H9 (cell line): ENCODE measurements at regions not wholly inside any gene's neighbourhood (a gene's known extent, or its start where the extent isn't known, plus 50 kb on each side); places are given as distances from the start of the nearest gene placed in this dataset.

Experiments
- DNase-seq: peaks from one replicate; pipeline ENCODE4 v3.0.0-alpha.2; 2017
- H2AFZ ChIP-seq: one replicate; pipeline ENCODE4 v1.6.1; 2013; ENCODE audit warnings: mild to moderate bottlenecking, low read length, control low read depth, moderate library complexity
- H2AK5ac ChIP-seq: 2 replicates; pipeline ENCODE4 v1.6.1; 2013; ENCODE audit warnings: low read length, control low read depth, mixed read lengths; ENCODE audit not compliant: insufficient read length
- H2BK120ac ChIP-seq: one replicate; pipeline ENCODE4 v1.6.1; 2013; ENCODE audit warnings: low read depth, mild to moderate bottlenecking, low read length, control low read depth, inconsistent platforms; ENCODE audit not compliant: poor library complexity, severe bottlenecking
- H2BK12ac ChIP-seq: 2 replicates; pipeline ENCODE4 v1.6.1; 2013; ENCODE audit warnings: low read length, control low read depth, mixed read lengths, low read depth; ENCODE audit not compliant: insufficient read length
- H2BK15ac ChIP-seq: 2 replicates; pipeline ENCODE4 v1.6.1; 2013; ENCODE audit warnings: low read depth, low read length, control low read depth
- H2BK20ac ChIP-seq: one replicate; pipeline ENCODE4 v1.6.1; 2013; ENCODE audit warnings: low read depth, mild to moderate bottlenecking, low read length, control low read depth, inconsistent platforms; ENCODE audit not compliant: poor library complexity, severe bottlenecking
- H2BK5ac ChIP-seq: 2 replicates; pipeline ENCODE4 v1.6.1; 2013; ENCODE audit warnings: low read length, control low read depth, mixed read lengths; ENCODE audit not compliant: insufficient read length
- H3K14ac ChIP-seq: 2 replicates; pipeline ENCODE4 v1.6.1; 2013; ENCODE audit warnings: low read length, control low read depth; ENCODE audit not compliant: insufficient read depth
- H3K18ac ChIP-seq: 2 replicates; pipeline ENCODE4 v1.6.1; 2013; ENCODE audit warnings: low read depth, mild to moderate bottlenecking, mixed read lengths, low read length, control low read depth; ENCODE audit not compliant: insufficient read length
- H3K23ac ChIP-seq: 2 replicates; pipeline ENCODE4 v1.6.1; 2013; ENCODE audit warnings: low read length, control low read depth, mixed read lengths, low read depth; ENCODE audit not compliant: insufficient read length
- H3K23me2 ChIP-seq: 2 replicates; pipeline ENCODE4 v1.6.1; 2013; ENCODE audit warnings: low read depth, mild to moderate bottlenecking, mixed read lengths, low read length, control low read depth; ENCODE audit not compliant: insufficient read length, poor library complexity, severe bottlenecking
- H3K27ac ChIP-seq: 2 replicates; pipeline ENCODE4 v1.5.1; 2013; ENCODE audit warnings: low read length, control low read depth, mixed read lengths, low read depth; ENCODE audit not compliant: insufficient read length
- H3K27me3 ChIP-seq: 2 replicates; pipeline ENCODE4 v1.6.1; 2013; ENCODE audit warnings: low read length, control low read depth, inconsistent platforms; ENCODE audit not compliant: insufficient read depth
- H3K4ac ChIP-seq: 2 replicates; pipeline ENCODE4 v1.6.1; 2013; ENCODE audit warnings: low read depth, mild to moderate bottlenecking, control low read depth, inconsistent platforms, low read length, moderate library complexity
- H3K4me1 ChIP-seq: 2 replicates; pipeline ENCODE4 v1.6.1; 2013; ENCODE audit warnings: low read length, control low read depth, inconsistent platforms; ENCODE audit not compliant: insufficient read depth
- H3K4me2 ChIP-seq: 2 replicates; pipeline ENCODE4 v1.6.1; 2013; ENCODE audit warnings: low read length, control low read depth, mixed read lengths; ENCODE audit not compliant: insufficient read length, insufficient read depth
- H3K56ac ChIP-seq: 2 replicates; pipeline ENCODE4 v1.6.1; 2013; ENCODE audit warnings: low read depth, mild to moderate bottlenecking, mixed read lengths, low read length, control low read depth; ENCODE audit not compliant: insufficient read length
- H3K79me1 ChIP-seq: 2 replicates; pipeline ENCODE4 v1.6.1; 2013; ENCODE audit warnings: low read depth, mild to moderate bottlenecking, moderate library complexity, low read length, control low read depth, inconsistent platforms; ENCODE audit not compliant: insufficient read depth, poor library complexity, severe bottlenecking
- H3K79me2 ChIP-seq: 2 replicates; pipeline ENCODE4 v1.6.1; 2013; ENCODE audit warnings: low read length, control low read depth, inconsistent platforms; ENCODE audit not compliant: insufficient read depth
- H3K9ac ChIP-seq: 2 replicates; pipeline ENCODE4 v1.6.1; 2013; ENCODE audit warnings: low read length, control low read depth, mixed read lengths; ENCODE audit not compliant: insufficient read length; ENCODE audit errors: extremely low read depth
- H3K9me3 ChIP-seq: one replicate; pipeline ENCODE4 v1.6.1; 2013; ENCODE audit warnings: low read depth, low read length, inconsistent platforms; ENCODE audit not compliant: control insufficient read depth
- H3T11ph ChIP-seq: one replicate; pipeline ENCODE4 v1.6.1; 2013; ENCODE audit warnings: mild to moderate bottlenecking, low read length, control low read depth, inconsistent platforms
- H4K20me1 ChIP-seq: one replicate; pipeline ENCODE4 v1.6.1; 2013; ENCODE audit not compliant: control insufficient read depth, insufficient read length, insufficient read depth
- H4K5ac ChIP-seq: 2 replicates; pipeline ENCODE4 v1.6.1; 2013; ENCODE audit warnings: low read depth, mild to moderate bottlenecking, mixed read lengths, low read length, control low read depth; ENCODE audit not compliant: insufficient read length
- H4K8ac ChIP-seq: replicated peaks from 2 replicates; pipeline ENCODE4 v1.6.1; 2013; ENCODE audit warnings: low read length, control low read depth, mixed read lengths, low read depth; ENCODE audit not compliant: insufficient read length
- H4K91ac ChIP-seq: 2 replicates; pipeline ENCODE4 v1.6.1; 2013; ENCODE audit warnings: low read depth, mild to moderate bottlenecking, moderate library complexity, mixed read lengths, low read length, control low read depth; ENCODE audit not compliant: insufficient read length
- H3K27ac Mint-ChIP-seq, 3 experiments: 2 replicates in 2 of 3; 3 replicates in 1 of 3; pipeline ENCODE4 v1.8.0; 2020 to 2021; ENCODE audit warnings: mixed read lengths in 3 of 3, mild to moderate bottlenecking in 1 of 3, moderate library complexity in 1 of 3
- H3K27me3 Mint-ChIP-seq: 2 replicates; pipeline ENCODE4 v1.8.0; 2021; ENCODE audit warnings: low read depth, mild to moderate bottlenecking, moderate library complexity, mixed read lengths
- H3K36me3 Mint-ChIP-seq, 3 experiments: 2 replicates in 2 of 3; 3 replicates in 1 of 3; pipeline ENCODE4 v1.8.0; 2020 to 2021; ENCODE audit warnings: low read depth in 3 of 3, mixed read lengths in 3 of 3; ENCODE audit not compliant: insufficient read depth in 1 of 3
- H3K4me1 Mint-ChIP-seq, 2 experiments: 2 replicates each; pipeline ENCODE4 v1.8.0; 2020; ENCODE audit warnings: mixed read lengths in 2 of 2
- H3K4me3 Mint-ChIP-seq, 2 experiments: 2 replicates in 1 of 2; 3 replicates in 1 of 2; pipeline ENCODE4 v1.8.0; 2020 to 2021; ENCODE audit warnings: mild to moderate bottlenecking in 2 of 2, mixed read lengths in 2 of 2, moderate library complexity in 1 of 2
- H3K9me3 Mint-ChIP-seq, 2 experiments: 2 replicates in 1 of 2; 3 replicates in 1 of 2; pipeline ENCODE4 v1.8.0; 2020; ENCODE audit warnings: mild to moderate bottlenecking in 2 of 2, mixed read lengths in 2 of 2, moderate library complexity in 1 of 2
- WGBS: extraction: QIAGEN DNeasy Blood & Tissue Kit; methylation state at CpG from one replicate; pipeline ENCODE4 v1.1.7; 2013; ENCODE audit warnings: missing lambda C conversion rate, low lambda C conversion rate, mixed read lengths; ENCODE audit not compliant: insufficient read length; ENCODE audit errors: extremely low coverage; 5-methylcytosine and 5-hydroxymethylcytosine counted together
- TF ChIP-seq, protein P1 (sequence below): fragments of 200-600 bp; sonication (generic); conservative IDR thresholded peaks from 3 replicates; pipeline ENCODE4 v1.8.0; 2021; ENCODE audit warnings: antibody characterized with exemption, mild to moderate bottlenecking

- WGBS = no CpG with 5 or more reads among the region's 2 CpGs
- Mint-ChIP-seq H3K4me3 (no peak overlapping the region), H3K9me3 (peaks cover 0 to 5% of the 10 kb centered on the region in 2 experiments; a peak in 3 of 5 replicates)
Observed at GRCh38 chr15:92224843-92225242, 168.8 kb upstream of the ST8SIA2 start.

More at GRCh38 chr15:92224843-92225242, 168.8 kb upstream of the ST8SIA2 start:
- Histone ChIP-seq H3K27me3 (no peaks in the 10 kb centered on the region), H3T11ph (no peak overlapping the region), H3K79me2 (no peaks in the 10 kb centered on the region; the same call in 1 of the 2 replicates), H3K56ac (no peak overlapping the region), H3K23me2 (no peaks in the 10 kb centered on the region), H4K8ac (no peak overlapping the region), H3K27ac (no peak overlapping the region), H2BK120ac (no peak overlapping the region), H2AFZ (no peak overlapping the region), H3K23ac (no peak overlapping the region), H2AK5ac (no peak overlapping the region), H3K4me2 (no peak overlapping the region), H3K9me3 (no peaks in the 10 kb centered on the region), H3K18ac (no peak overlapping the region), H3K14ac (no peak overlapping the region), H4K91ac (no peak overlapping the region), H3K4ac (no peak overlapping the region), H2BK20ac (no peak overlapping the region), H3K79me1 (no peaks in the 10 kb centered on the region), H3K4me1 (no peaks in the 10 kb centered on the region), H2BK15ac (no peak overlapping the region), H2BK12ac (no peak overlapping the region), H2BK5ac (no peak overlapping the region), H4K20me1 (no peaks in the 10 kb centered on the region), H3K9ac (no peak overlapping the region), H4K5ac (no peak overlapping the region)
- TF ChIP-seq, protein P1, sequence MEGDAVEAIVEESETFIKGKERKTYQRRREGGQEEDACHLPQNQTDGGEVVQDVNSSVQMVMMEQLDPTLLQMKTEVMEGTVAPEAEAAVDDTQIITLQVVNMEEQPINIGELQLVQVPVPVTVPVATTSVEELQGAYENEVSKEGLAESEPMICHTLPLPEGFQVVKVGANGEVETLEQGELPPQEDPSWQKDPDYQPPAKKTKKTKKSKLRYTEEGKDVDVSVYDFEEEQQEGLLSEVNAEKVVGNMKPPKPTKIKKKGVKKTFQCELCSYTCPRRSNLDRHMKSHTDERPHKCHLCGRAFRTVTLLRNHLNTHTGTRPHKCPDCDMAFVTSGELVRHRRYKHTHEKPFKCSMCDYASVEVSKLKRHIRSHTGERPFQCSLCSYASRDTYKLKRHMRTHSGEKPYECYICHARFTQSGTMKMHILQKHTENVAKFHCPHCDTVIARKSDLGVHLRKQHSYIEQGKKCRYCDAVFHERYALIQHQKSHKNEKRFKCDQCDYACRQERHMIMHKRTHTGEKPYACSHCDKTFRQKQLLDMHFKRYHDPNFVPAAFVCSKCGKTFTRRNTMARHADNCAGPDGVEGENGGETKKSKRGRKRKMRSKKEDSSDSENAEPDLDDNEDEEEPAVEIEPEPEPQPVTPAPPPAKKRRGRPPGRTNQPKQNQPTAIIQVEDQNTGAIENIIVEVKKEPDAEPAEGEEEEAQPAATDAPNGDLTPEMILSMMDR = no peak
- DNase-seq = no peak
- no peak overlapping the region for H3K27ac Mint-ChIP-seq
- no peaks in the 10 kb centered on the region for H3K4me1 Mint-ChIP-seq
- H3K27me3 Mint-ChIP-seq = no peaks in the 10 kb centered on the region; the same call in 1 of the 2 replicates
- 0 out of 7 replicates have a peak, but pooled peaks cover 0 to 4% (median 0%) of the 10 kb centered on the region in 3 experiments for H3K36me3 Mint-ChIP-seq
